ENCODE measurements at regions not wholly inside any gene's neighbourhood (a gene's known extent, or its start where the extent isn't known, plus 50 kb on each side); places are given as distances from the start of the nearest gene placed in this dataset.

- TF ChIP-seq, protein P1, sequence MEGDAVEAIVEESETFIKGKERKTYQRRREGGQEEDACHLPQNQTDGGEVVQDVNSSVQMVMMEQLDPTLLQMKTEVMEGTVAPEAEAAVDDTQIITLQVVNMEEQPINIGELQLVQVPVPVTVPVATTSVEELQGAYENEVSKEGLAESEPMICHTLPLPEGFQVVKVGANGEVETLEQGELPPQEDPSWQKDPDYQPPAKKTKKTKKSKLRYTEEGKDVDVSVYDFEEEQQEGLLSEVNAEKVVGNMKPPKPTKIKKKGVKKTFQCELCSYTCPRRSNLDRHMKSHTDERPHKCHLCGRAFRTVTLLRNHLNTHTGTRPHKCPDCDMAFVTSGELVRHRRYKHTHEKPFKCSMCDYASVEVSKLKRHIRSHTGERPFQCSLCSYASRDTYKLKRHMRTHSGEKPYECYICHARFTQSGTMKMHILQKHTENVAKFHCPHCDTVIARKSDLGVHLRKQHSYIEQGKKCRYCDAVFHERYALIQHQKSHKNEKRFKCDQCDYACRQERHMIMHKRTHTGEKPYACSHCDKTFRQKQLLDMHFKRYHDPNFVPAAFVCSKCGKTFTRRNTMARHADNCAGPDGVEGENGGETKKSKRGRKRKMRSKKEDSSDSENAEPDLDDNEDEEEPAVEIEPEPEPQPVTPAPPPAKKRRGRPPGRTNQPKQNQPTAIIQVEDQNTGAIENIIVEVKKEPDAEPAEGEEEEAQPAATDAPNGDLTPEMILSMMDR (IDR thresholded peaks at IDR 0.05; ENCODE audit: low read depth, low read length) = no peak
- TF ChIP-seq EZH2phosphoT487 (IDR thresholded peaks at IDR 0.05; ENCODE audit: low read depth) = no peak
These were observed 1044.0 kb downstream of the IGSF11 start for GRCh38 chr3:117990627-117991026.

Data from OCI-LY3 (cell line).